ENCODE measurements at regions not wholly inside any gene's neighbourhood (a gene's known extent, or its start where the extent isn't known, plus 50 kb on each side); places are given as distances from the start of the nearest gene placed in this dataset.

DNA sequence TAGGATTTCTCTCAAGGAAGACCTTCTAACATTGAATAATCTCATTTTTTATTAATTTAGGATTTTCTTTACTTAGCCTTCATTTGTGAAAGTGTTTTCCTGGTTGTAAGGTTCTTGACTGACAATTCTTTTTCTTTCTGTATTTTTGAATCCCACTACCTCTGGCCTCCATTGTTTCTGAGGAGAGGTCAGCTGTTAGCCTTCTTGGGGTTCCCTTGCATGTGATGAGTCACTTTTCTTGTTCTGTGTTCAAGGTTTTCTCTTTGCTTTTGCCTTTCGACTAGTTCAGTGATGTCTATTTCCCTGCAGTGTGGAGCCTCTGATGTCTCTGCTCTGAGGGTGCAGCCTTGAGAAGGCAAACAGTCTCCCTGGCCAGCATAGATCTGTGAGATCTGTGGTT is 304.1 kb upstream of the ZNF32 start:
- H3K36me3 ChIP-seq, result no peaks in the 10 kb centered on the region
- no peak overlapping the region for H3K4me3 ChIP-seq
- H3K4me1 ChIP-seq (replicated peaks), result no peaks in the 10 kb centered on the region
- no peak for DNase-seq (ENCODE audit: low spot score)
- H3K27me3 ChIP-seq (replicated peaks; ENCODE audit: insufficient read depth), result no peaks in the 10 kb centered on the region
- TF ChIP-seq, protein P1, sequence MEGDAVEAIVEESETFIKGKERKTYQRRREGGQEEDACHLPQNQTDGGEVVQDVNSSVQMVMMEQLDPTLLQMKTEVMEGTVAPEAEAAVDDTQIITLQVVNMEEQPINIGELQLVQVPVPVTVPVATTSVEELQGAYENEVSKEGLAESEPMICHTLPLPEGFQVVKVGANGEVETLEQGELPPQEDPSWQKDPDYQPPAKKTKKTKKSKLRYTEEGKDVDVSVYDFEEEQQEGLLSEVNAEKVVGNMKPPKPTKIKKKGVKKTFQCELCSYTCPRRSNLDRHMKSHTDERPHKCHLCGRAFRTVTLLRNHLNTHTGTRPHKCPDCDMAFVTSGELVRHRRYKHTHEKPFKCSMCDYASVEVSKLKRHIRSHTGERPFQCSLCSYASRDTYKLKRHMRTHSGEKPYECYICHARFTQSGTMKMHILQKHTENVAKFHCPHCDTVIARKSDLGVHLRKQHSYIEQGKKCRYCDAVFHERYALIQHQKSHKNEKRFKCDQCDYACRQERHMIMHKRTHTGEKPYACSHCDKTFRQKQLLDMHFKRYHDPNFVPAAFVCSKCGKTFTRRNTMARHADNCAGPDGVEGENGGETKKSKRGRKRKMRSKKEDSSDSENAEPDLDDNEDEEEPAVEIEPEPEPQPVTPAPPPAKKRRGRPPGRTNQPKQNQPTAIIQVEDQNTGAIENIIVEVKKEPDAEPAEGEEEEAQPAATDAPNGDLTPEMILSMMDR (IDR thresholded peaks at IDR 0.05), result no peak
- TF ChIP-seq POLR2AphosphoS5 (IDR thresholded peaks at IDR 0.05) (no peak), POLR2A (IDR thresholded peaks at IDR 0.05) (no peak)
- H3K27ac ChIP-seq, result no peak overlapping the region
- no peaks in the 10 kb centered on the region for H3K9me3 ChIP-seq
- WGBS, result 96% methylated on average over 1 of the region's 1 CpG
- intact Hi-C loops (cut with DNase I), result no loop called here

DNA sequence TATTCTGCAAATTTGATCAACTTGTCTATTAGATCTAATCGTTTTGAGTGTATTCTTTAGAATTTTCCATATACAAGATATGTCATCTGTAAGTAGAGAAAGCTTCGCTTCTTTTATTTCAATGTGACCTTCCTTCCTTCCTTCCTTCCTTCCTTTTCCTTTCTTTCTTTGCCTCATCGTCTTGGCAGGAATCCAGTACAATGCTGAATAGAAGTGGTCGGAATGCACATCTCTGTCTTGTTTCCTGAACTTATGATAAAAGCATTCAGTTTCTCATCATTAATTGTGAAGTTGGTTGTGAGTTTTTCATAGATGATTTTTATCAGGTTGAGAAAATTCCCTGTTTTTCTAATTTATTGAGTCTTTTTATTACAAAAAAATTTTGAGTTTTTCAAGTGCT is 300.7 kb upstream of the ZNF32 start:
- Histone ChIP-seq H3K27me3 (replicated peaks; ENCODE audit: insufficient read depth) (no peaks in the 10 kb centered on the region), H3K9me3 (no peaks in the 10 kb centered on the region), H3K4me3 (no peak overlapping the region), H3K27ac (no peak overlapping the region), H3K36me3 (no peaks in the 10 kb centered on the region), H3K4me1 (replicated peaks) (no peaks in the 10 kb centered on the region)
- intact Hi-C loops (cut with DNase I), result no loop called here
- DNase-seq (ENCODE audit: low spot score), result no peak
- 70% methylated on average over 4 of the region's 4 CpGs for WGBS
- TF ChIP-seq, protein P1 (IDR thresholded peaks at IDR 0.05), result no peak
- TF ChIP-seq POLR2A (IDR thresholded peaks at IDR 0.05) (no peak), POLR2AphosphoS5 (IDR thresholded peaks at IDR 0.05) (no peak)

GRCh38 chr10:43946445-43946844 is 297.8 kb upstream of the ZNF32 start:
- H3K9me3 ChIP-seq, result no peaks in the 10 kb centered on the region
- no peaks in the 10 kb centered on the region for H3K27me3 ChIP-seq (replicated peaks; ENCODE audit: insufficient read depth)
- WGBS, result 94% methylated on average over 10 of the region's 10 CpGs
- H3K4me3 ChIP-seq, result no peak overlapping the region
- no peaks in the 10 kb centered on the region for H3K36me3 ChIP-seq
- intact Hi-C loops (cut with DNase I), result no loop called here
- DNase-seq (ENCODE audit: low spot score), result no peak
- H3K27ac ChIP-seq, result no peak overlapping the region
- H3K4me1 ChIP-seq (replicated peaks), result no peaks in the 10 kb centered on the region
- TF ChIP-seq, protein P1 (IDR thresholded peaks at IDR 0.05), result no peak
- TF ChIP-seq POLR2AphosphoS5 (IDR thresholded peaks at IDR 0.05) (no peak), POLR2A (IDR thresholded peaks at IDR 0.05) (no peak)

DNA sequence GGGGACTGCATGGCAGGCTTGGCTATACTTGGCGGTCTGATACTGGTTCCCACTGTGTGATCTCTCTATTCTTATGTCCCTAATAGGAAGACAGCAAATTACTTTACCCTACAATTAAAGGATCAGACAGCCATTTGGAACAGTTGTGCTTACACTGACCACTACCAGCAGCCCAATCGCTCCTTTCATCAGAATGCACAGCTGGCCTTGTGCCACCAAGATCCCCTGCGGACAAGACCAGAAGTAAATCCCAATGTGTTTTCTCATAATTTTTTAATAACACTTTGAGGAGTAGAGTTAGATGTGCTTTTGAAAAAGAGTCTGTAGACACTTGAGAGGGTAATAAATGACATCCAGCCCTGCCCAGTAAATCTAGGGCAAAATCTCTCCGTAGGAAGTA is 297.2 kb upstream of the ZNF32 start:
- WGBS, result 80% methylated on average over 4 of the region's 4 CpGs
- intact Hi-C loops (cut with DNase I), result no loop called here
- no peaks in the 10 kb centered on the region for H3K9me3 ChIP-seq
- H3K36me3 ChIP-seq, result no peaks in the 10 kb centered on the region
- no peaks in the 10 kb centered on the region for H3K27me3 ChIP-seq (replicated peaks; ENCODE audit: insufficient read depth)
- H3K27ac ChIP-seq, result no peak overlapping the region
- TF ChIP-seq, protein P1 (IDR thresholded peaks at IDR 0.05), result no peak
- TF ChIP-seq POLR2AphosphoS5 (IDR thresholded peaks at IDR 0.05) (no peak), POLR2A (IDR thresholded peaks at IDR 0.05) (no peak)
- no peak overlapping the region for H3K4me3 ChIP-seq
- no peak for DNase-seq (ENCODE audit: low spot score)
- no peaks in the 10 kb centered on the region for H3K4me1 ChIP-seq (replicated peaks)

GRCh38 chr10:43945094-43945730 is 296.5 kb upstream of the ZNF32 start:
- Histone ChIP-seq H3K36me3 (no peaks in the 10 kb centered on the region), H3K4me1 (replicated peaks) (no peaks in the 10 kb centered on the region), H3K4me3 (no peak overlapping the region), H3K27ac (no peak overlapping the region), H3K27me3 (replicated peaks; ENCODE audit: insufficient read depth) (no peaks in the 10 kb centered on the region), H3K9me3 (no peaks in the 10 kb centered on the region)
- 93% methylated on average over 8 of the region's 8 CpGs for WGBS
- intact Hi-C loops (cut with DNase I), result no loop called here
- no peak for DNase-seq (ENCODE audit: low spot score)
- TF ChIP-seq, protein P1 (IDR thresholded peaks at IDR 0.05), result no peak
- TF ChIP-seq POLR2A (IDR thresholded peaks at IDR 0.05) (no peak), POLR2AphosphoS5 (IDR thresholded peaks at IDR 0.05) (no peak)
